ENCODE measurements at regions not wholly inside any gene's neighbourhood (a gene's known extent, or its start where the extent isn't known, plus 50 kb on each side); places are given as distances from the start of the nearest gene placed in this dataset.

GRCh38 chr2:116133381-116133942 lies 1681.0 kb upstream of the DDX18 start:
- TF ChIP-seq CTCF (IDR thresholded peaks at IDR 0.05) (no peak), POLR2A (IDR thresholded peaks at IDR 0.05) (no peak), POLR2AphosphoS5 (IDR thresholded peaks at IDR 0.05) (no peak)
